ENCODE measurements at regions not wholly inside any gene's neighbourhood (a gene's known extent, or its start where the extent isn't known, plus 50 kb on each side); places are given as distances from the start of the nearest gene placed in this dataset.

DNA sequence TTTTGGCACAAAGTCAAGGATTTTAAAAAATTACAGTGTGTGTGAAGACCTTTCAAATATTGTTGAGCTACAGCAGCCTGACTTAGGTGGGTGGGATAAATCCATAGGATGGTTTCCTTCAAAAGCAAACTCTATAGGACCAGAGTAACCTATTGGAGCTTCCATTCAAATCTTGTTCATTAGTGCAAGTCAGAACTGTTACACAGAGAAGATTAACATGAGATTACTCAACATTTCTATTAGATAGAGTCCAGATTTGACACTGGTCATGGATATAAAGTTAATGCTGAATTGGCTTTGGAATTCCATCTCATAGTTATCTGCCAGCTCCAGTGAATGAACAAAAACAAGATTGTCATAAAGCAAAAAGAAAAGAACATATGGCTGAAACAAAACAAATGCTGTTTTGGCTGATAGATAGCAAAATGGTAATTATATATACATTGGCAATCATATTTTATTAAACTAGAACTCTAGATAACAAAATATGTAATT lies 129.6 kb upstream of the SEMA3A start:
- Histone ChIP-seq H2AFZ (ENCODE audit: low read length) (no peak overlapping the region), H3K4me1 (ENCODE audit: insufficient read depth, low read length, poor library complexity, severe bottlenecking) (no peaks in the 10 kb centered on the region), H3K9me3 (ENCODE audit: insufficient read depth, low read depth, low read length) (no peaks in the 10 kb centered on the region), H3K27me3 (ENCODE audit: insufficient read depth, low read length, poor library complexity, severe bottlenecking) (no peaks in the 10 kb centered on the region), H3K9ac (ENCODE audit: low read depth, low read length, poor library complexity, severe bottlenecking) (no peak overlapping the region), H3F3A (ENCODE audit: low read depth) (no peaks in the 10 kb centered on the region), H3K4me3 (ENCODE audit: low read length, poor library complexity, severe bottlenecking) (no peak overlapping the region), H4K20me1 (ENCODE audit: insufficient read depth, low read length, poor library complexity, severe bottlenecking) (no peaks in the 10 kb centered on the region), H3K9me2 (replicated peaks; ENCODE audit: low read depth, low read length) (no peaks in the 10 kb centered on the region), H3K4me2 (ENCODE audit: low read depth, low read length, poor library complexity, severe bottlenecking) (no peak overlapping the region), H3K79me2 (ENCODE audit: insufficient read depth, low read length) (no peaks in the 10 kb centered on the region), H3K36me3 (ENCODE audit: insufficient read depth, low read length) (no peaks in the 10 kb centered on the region)
- TF ChIP-seq EZH2phosphoT487 (IDR thresholded peaks at IDR 0.05; ENCODE audit: borderline replicate concordance): no peak
- TF ChIP-seq, protein P1, sequence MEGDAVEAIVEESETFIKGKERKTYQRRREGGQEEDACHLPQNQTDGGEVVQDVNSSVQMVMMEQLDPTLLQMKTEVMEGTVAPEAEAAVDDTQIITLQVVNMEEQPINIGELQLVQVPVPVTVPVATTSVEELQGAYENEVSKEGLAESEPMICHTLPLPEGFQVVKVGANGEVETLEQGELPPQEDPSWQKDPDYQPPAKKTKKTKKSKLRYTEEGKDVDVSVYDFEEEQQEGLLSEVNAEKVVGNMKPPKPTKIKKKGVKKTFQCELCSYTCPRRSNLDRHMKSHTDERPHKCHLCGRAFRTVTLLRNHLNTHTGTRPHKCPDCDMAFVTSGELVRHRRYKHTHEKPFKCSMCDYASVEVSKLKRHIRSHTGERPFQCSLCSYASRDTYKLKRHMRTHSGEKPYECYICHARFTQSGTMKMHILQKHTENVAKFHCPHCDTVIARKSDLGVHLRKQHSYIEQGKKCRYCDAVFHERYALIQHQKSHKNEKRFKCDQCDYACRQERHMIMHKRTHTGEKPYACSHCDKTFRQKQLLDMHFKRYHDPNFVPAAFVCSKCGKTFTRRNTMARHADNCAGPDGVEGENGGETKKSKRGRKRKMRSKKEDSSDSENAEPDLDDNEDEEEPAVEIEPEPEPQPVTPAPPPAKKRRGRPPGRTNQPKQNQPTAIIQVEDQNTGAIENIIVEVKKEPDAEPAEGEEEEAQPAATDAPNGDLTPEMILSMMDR (conservative IDR thresholded peaks at IDR 0.05; ENCODE audit: low read length): no peak

DNA sequence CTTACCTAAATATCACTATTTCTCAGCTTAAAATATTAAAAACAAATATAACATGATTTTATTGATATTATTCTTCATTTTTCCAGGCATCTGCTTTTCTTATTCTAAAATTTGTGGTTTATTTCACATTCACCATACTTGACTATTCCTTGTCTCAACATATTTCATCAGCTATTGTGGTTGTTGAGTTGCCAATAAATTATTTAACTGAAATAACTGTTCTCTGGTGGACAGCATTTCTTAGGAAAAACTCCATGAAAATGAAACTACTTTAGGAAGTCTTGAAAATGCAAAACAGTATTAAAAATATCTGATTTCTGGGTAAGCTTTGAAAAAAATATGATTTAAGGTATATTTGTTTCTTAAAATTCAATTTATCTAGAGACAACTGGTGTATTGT lies 122.9 kb upstream of the SEMA3A start:
- no peaks in the 10 kb centered on the region for H3K27me3 ChIP-seq (ENCODE audit: insufficient read depth, low read length, poor library complexity, severe bottlenecking)
- TF ChIP-seq, protein P1 (conservative IDR thresholded peaks at IDR 0.05; ENCODE audit: low read length): no peak
- no peak for TF ChIP-seq EZH2phosphoT487 (IDR thresholded peaks at IDR 0.05; ENCODE audit: borderline replicate concordance)
- H4K20me1 ChIP-seq (ENCODE audit: insufficient read depth, low read length, poor library complexity, severe bottlenecking): no peaks in the 10 kb centered on the region
- H3K9ac ChIP-seq (ENCODE audit: low read depth, low read length, poor library complexity, severe bottlenecking): no peak overlapping the region
- no peaks in the 10 kb centered on the region for H3K4me1 ChIP-seq (ENCODE audit: insufficient read depth, low read length, poor library complexity, severe bottlenecking)
- H3K36me3 ChIP-seq (ENCODE audit: insufficient read depth, low read length): no peaks in the 10 kb centered on the region
- no peaks in the 10 kb centered on the region for H3F3A ChIP-seq (ENCODE audit: low read depth)
- H3K9me3 ChIP-seq (ENCODE audit: insufficient read depth, low read depth, low read length): no peaks in the 10 kb centered on the region
- H3K9me2 ChIP-seq (replicated peaks; ENCODE audit: low read depth, low read length): no peaks in the 10 kb centered on the region
- no peaks in the 10 kb centered on the region for H3K79me2 ChIP-seq (ENCODE audit: insufficient read depth, low read length)
- no peak overlapping the region for H2AFZ ChIP-seq (ENCODE audit: low read length)
- no peak overlapping the region for H3K4me2 ChIP-seq (ENCODE audit: low read depth, low read length, poor library complexity, severe bottlenecking)
- no peak overlapping the region for H3K4me3 ChIP-seq (ENCODE audit: low read length, poor library complexity, severe bottlenecking)

DNA sequence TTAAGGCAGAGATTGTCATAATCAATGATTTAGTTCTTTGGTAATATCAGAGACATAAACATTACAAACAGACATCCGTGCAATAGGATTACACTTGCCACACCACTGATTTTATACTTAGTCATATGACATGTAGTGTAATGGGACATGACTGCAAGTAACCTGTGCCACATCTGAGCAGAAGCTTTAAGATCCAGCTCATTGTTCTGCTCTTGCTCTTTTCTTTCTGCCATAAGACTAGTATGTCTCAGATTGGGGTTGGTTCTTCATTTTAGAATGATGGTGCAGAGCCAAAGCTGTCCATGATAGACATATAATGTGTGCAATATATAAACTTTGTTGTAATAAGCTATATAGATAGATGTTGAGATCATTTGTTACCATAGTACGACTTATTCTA lies 119.7 kb upstream of the SEMA3A start:
- Histone ChIP-seq H4K20me1 (ENCODE audit: insufficient read depth, low read length, poor library complexity, severe bottlenecking) (no peaks in the 10 kb centered on the region), H3K9me2 (replicated peaks; ENCODE audit: low read depth, low read length) (no peaks in the 10 kb centered on the region), H3K4me2 (ENCODE audit: low read depth, low read length, poor library complexity, severe bottlenecking) (no peak overlapping the region), H3K4me1 (ENCODE audit: insufficient read depth, low read length, poor library complexity, severe bottlenecking) (no peaks in the 10 kb centered on the region), H3K79me2 (ENCODE audit: insufficient read depth, low read length) (no peaks in the 10 kb centered on the region), H3K9me3 (ENCODE audit: insufficient read depth, low read depth, low read length) (no peaks in the 10 kb centered on the region), H3F3A (ENCODE audit: low read depth) (no peaks in the 10 kb centered on the region), H2AFZ (ENCODE audit: low read length) (no peak overlapping the region), H3K27me3 (ENCODE audit: insufficient read depth, low read length, poor library complexity, severe bottlenecking) (no peaks in the 10 kb centered on the region), H3K36me3 (ENCODE audit: insufficient read depth, low read length) (no peaks in the 10 kb centered on the region), H3K4me3 (ENCODE audit: low read length, poor library complexity, severe bottlenecking) (no peak overlapping the region), H3K9ac (ENCODE audit: low read depth, low read length, poor library complexity, severe bottlenecking) (no peak overlapping the region)
- TF ChIP-seq EZH2phosphoT487 (IDR thresholded peaks at IDR 0.05; ENCODE audit: borderline replicate concordance): no peak
- TF ChIP-seq, protein P1 (conservative IDR thresholded peaks at IDR 0.05; ENCODE audit: low read length): no peak

All from Loucy (cell line).